GM21576 (cell line): ENCODE measurements at regions not wholly inside any gene's neighbourhood (a gene's known extent, or its start where the extent isn't known, plus 50 kb on each side); places are given as distances from the start of the nearest gene placed in this dataset.
"Not testable (repeated sequence)": the region's sequence is repeated elsewhere in the genome, so short reads cannot be mapped to it uniquely, and the experiment has no call there.

Experiments used
- ATAC-seq: cut with Tn5 transposase; IDR thresholded peaks from one replicate; pipeline ENCODE4 v1.9.1; 2021; ENCODE audit warnings: mild to moderate bottlenecking, moderate library complexity; ENCODE audit not compliant: unreplicated experiment

- ATAC-seq = not testable (repeated sequence)
Observed at GRCh38 chr10:109809954-109810353, 113.4 kb downstream of the XPNPEP1 start.

- ATAC-seq = not testable (repeated sequence)
Observed at GRCh38 chr10:109801191-109801590, 122.1 kb downstream of the XPNPEP1 start.

DNA sequence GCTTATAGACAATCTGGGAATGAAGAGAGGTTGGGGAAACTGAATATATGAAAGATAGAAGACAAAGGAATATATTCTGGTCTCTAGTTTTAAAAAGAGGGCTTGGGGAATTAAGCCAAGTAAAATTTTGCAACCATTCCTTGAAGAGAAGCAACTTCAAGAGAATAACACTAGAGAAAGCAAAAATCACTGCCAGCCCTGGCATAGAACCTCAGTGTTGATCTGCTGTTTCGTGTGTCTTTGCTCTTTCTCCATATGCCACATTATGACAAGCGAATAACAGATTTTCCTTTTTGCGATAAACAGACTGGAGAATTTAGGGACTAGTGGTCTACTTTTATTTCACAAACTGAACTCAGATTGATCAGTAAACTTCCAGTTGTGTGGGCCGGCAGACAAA lies 132.7 kb downstream of the XPNPEP1 start:
- no peak for ATAC-seq

GRCh38 chr10:109784236-109784635 lies 139.1 kb downstream of the XPNPEP1 start:
- ATAC-seq = no peak

DNA sequence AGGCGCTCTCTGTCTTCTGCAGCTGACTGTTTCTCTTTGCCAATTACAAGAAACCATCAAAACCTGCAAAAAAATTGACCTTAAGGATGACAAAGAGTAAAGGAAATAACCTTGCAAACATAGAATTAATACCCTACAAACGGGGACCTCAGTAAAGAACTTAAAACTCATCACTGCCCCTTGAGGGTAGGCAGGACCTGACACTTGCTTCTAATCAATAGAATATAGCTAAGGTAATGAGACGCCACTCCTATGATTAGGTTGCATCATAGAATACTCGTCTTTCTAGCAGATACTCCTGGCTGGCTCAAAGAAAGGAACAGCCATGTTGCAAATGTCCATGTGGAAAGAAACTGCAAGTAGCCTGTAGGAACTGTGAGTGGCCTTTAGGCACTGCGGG lies 140.0 kb downstream of the XPNPEP1 start:
- ATAC-seq = no peak

DNA sequence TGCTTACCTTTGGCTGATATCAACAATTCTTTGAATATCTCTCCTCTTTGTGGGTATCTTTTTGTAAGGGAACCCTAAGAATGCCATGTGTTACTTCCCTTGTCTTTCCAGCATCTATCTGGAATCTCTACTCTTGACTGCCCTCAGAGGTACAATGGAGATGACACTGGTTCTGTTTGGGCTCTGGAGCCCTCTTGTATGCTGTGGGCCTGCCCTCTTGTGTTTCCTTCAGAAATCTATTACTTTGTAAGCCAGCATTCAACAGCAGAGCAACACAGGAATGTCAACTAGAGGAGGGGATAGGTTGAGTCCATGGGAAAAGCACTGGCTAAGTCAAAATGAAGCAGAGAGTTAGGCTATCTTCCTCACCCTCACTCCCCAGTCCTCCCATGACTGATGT lies 142.3 kb downstream of the XPNPEP1 start:
- no peak for ATAC-seq

- ATAC-seq = no peak
Observed at GRCh38 chr10:109778993-109779392, 144.3 kb downstream of the XPNPEP1 start.

GRCh38 chr10:109774121-109774440 lies 149.2 kb downstream of the XPNPEP1 start:
- no peak for ATAC-seq

DNA sequence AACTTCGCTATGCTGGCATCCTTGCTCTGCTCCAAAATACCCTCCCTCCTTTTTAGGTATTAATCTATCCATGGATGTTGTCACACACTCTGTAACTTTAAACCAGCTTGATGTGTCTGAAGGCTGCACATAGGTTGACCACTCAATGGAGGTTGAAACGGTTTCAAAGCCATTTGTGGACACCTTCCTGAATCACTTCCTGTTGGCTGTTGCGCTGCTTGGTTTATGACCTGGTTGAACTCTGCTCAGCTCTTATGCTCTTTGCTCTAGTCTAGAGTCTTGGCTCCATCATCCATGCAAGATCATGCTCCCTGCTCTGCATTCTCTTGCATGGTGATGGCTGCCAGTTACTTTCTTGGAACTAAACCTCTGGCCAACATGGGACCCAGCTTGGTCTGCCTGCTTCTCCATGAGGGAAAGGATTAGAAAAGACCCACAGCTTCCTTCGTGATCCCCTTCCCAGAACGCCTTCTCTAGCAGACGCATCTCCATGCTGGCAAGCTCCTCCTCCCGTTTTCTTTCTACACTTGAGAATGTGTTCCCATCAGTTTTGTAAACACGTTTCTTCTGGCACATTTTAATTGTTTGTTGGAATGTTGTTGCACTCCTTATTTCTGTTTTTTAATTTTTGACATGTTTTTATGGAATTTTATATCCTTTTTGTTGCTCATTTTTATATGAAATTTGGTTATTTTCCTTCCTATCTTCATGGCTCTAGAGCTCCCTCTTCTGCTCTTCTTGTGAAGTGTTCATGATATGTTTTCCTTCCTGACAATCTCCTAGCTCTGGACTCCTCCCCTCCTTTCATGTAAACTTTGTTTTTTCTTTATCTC lies 149.8 kb downstream of the XPNPEP1 start:
- ATAC-seq = no peak

- ATAC-seq = no peak
Observed at GRCh38 chr10:109770663-109771062, 152.6 kb downstream of the XPNPEP1 start.

DNA sequence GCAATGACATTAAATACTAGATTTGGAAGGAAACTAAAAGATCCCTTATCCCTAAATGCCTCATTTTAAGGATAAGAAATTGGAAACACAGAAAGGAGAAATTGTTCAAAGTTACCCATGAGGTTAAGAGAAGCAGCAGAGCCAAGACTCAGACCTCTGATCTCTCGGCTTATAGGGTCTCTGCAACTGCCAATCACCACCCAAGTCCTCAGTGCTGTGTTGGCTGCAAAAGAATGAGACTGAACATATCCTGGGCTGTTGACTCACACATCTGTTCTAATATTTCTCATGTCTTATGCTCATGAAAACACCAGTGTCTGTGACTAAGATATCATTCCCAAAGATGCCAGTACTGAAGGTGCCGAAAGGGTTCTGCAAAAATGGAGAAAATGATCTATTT lies 153.3 kb downstream of the XPNPEP1 start:
- no peak for ATAC-seq

- no peak for ATAC-seq
Observed at GRCh38 chr10:109765838-109766237, 157.5 kb downstream of the XPNPEP1 start.

- no peak for ATAC-seq
Observed at GRCh38 chr10:109762555-109762954, 160.8 kb downstream of the XPNPEP1 start.

DNA sequence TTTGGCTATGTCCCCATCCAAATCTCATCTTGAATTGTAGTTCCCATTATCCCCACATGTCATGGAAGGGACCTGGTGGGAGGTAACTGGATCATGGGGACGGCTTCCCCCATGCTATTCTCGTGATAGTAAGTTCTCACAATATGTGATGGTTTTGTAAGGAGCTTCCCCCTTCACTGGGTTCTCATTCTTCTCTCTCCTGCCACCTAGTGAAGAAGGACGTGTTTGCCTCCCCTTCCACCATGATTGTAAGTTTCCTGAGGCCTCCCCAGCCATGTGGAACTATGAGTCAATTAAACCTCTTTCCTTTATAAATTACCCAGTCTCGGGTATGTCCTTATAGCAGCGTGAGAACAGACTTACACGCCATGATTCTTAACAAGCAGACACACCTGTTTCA lies 165.6 kb downstream of the XPNPEP1 start:
- not testable (repeated sequence) for ATAC-seq

- ATAC-seq = no peak
Observed at GRCh38 chr10:109746861-109747260, 176.4 kb downstream of the XPNPEP1 start.

- ATAC-seq = no peak
Observed at GRCh38 chr10:109744020-109744419, 179.3 kb downstream of the XPNPEP1 start.

DNA sequence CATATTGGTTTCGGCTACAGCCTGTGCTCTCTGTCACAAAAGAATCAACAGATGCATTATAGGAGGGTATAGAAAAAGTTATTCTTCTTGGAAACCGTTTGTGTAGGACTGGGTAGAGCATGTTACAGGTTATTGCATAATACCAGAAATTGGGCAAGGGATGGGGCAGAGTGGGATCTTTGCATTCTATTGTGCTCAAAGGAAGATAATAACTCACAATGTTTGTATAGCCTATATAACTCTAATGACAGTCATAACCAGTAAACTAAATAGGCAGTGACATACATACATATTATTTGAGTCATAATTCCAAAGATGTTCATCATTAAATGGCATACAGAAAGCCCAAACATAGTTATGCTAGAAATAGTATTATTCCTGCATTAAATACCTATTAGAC lies 179.7 kb downstream of the XPNPEP1 start:
- ATAC-seq = no peak

DNA sequence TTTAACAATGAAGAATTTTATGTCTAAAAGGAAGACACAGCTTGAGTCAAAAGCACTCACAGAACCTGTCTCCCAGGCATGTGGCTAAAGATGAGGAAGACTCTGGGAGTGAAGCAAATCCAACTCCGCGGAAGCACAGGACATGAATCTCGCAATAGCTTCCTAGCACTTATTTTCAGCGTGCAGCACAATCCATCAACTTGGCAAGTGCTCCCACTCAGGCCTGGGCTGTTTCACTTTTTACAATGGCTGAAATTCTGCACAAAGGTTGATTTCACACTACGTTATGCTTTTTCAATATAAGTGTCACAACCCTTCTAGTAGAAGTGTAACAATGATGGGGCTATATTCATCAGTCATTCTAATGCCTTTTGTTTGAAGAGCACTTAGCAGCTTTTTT lies 180.2 kb downstream of the XPNPEP1 start:
- no peak for ATAC-seq

GRCh38 chr10:109741712-109742111 lies 181.6 kb downstream of the XPNPEP1 start:
- ATAC-seq = no peak

GRCh38 chr10:109740436-109740835 lies 182.9 kb downstream of the XPNPEP1 start:
- ATAC-seq = no peak

DNA sequence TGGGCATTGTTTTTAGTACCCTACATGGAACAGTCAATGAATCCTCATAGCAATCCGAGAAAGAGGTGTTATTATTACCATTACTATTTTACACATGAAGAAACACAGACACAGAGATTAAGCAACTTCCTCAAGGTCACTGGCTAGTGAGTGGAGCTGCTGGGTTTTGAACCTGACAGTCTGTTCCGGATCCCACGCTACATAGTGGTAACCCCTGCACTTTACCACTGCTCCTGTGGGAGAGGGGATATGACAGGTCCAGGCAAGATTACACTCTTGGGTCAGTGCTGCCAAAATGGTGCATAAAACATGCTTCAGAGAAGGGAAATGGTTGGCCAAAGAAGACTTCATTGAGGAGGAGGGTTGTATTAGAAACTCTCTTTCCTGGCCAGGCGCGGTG lies 185.7 kb downstream of the XPNPEP1 start:
- no peak for ATAC-seq

DNA sequence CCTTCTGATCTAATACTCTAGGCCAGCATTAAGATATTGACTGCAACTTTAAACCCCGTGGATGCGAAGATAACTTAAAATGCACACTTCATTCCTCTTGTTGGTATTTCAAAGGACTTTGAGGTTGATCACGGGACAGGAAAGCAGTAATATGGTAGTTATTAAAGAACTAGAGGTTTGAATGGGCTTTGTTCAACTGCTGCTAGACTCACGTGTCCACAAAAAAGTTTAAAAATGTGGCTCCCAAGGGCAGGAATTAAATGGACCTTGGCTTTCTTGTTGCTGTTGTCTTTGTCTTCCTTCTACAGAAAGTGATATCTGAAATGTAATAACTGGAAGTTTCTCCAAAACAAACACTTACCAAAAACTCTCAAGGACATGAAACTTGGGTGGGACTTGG lies 186.3 kb downstream of the XPNPEP1 start:
- ATAC-seq = no peak

GRCh38 chr10:109735776-109736175 lies 187.5 kb downstream of the XPNPEP1 start:
- no peak for ATAC-seq
